ENCODE measurements at regions not wholly inside any gene's neighbourhood (a gene's known extent, or its start where the extent isn't known, plus 50 kb on each side); places are given as distances from the start of the nearest gene placed in this dataset.

DNA sequence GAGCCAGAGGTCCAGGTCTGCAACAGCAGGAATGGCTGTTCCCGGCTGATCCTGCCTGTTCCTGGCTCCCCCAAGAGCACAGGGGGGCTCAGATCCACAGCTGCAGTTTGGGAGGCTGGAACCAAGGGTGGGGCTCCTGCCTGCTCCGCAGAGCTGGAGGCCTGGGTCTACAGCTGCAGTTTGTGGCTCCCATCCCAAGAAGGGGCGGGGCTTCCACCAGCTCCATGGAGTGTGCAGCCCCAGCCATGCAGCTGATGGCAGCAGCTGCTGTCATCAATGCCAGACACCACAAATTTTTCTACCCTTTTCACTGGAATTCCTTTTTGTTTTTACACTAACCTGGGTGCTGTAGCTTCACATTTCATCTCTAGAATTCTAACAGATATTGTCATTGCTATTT, 135.4 kb upstream of the KIF2B start:
- Histone ChIP-seq H4K20me1 (ENCODE audit: insufficient read depth, low read length) (no peaks in the 10 kb centered on the region), H3K79me1 (ENCODE audit: low read depth in 1 of 2, low read length in 2 of 2) (no peaks in the 10 kb centered on the region), H3K36me3 (ENCODE audit: control insufficient read depth, insufficient read depth, low read length) (no peaks in the 10 kb centered on the region), H2AFZ (replicated peaks; ENCODE audit: low read length, poor library complexity) (no peak overlapping the region), H3K27ac (ENCODE audit: insufficient read depth, low read length) (no peak overlapping the region), H2BK5ac (ENCODE audit: low read depth, low read length, poor library complexity, severe bottlenecking) (no peak overlapping the region), H3K27me3 (ENCODE audit: control insufficient read depth, insufficient read depth, low read length) (no peaks in the 10 kb centered on the region), H3K14ac (replicated peaks; ENCODE audit: low read depth, low read length) (no peak overlapping the region), H3K4me3 (ENCODE audit: insufficient read depth, low read depth, low read length) (no peak overlapping the region), H3K56ac (ENCODE audit: extremely low read depth, insufficient read depth, low read length) (no peak overlapping the region), H2BK15ac (ENCODE audit: low read depth, low read length) (no peak overlapping the region), H3K9ac (ENCODE audit: low read depth, low read length) (no peak overlapping the region), H3K9me1 (ENCODE audit: insufficient read depth, low read length) (no peaks in the 10 kb centered on the region), H2AK9ac (replicated peaks; ENCODE audit: low read depth, low read length, poor library complexity) (no peak overlapping the region), H3K4me1 (ENCODE audit: control insufficient read depth, insufficient read depth, low read length) (no peaks in the 10 kb centered on the region), H2AK5ac (ENCODE audit: low read depth, low read length) (no peak overlapping the region), H3K4ac (ENCODE audit: low read depth, low read length) (no peak overlapping the region), H3K9me3 (ENCODE audit: control insufficient read depth, insufficient read depth, low read length) (peaks cover 5% of the 10 kb centered on the region; the same call in 1 of the 2 replicates), H3K18ac (ENCODE audit: low read depth, low read length) (no peak overlapping the region), H2BK20ac (ENCODE audit: low read depth, low read length) (no peak overlapping the region), H2BK120ac (ENCODE audit: low read depth, low read length) (no peak overlapping the region), H4K91ac (ENCODE audit: insufficient read depth, low read depth, low read length) (no peak overlapping the region), H4K5ac (ENCODE audit: low read depth, low read length) (no peak overlapping the region), H3K4me2 (ENCODE audit: low read depth, low read length) (no peak overlapping the region), H4K8ac (ENCODE audit: low read depth in 2 of 2, low read length in 2 of 2) (no peak overlapping the region), H3K23ac (ENCODE audit: low read depth, low read length) (no peak overlapping the region)
- DNase-seq (no peak), ATAC-seq (ENCODE audit: low read depth) (no peak)
- POLR2A ChIA-PET (ENCODE audit: unreplicated experiment): no interaction called here
- dilution Hi-C loops (cut with HindIII; ENCODE audit: low sequenced_read_pairs, unreplicated experiment): no loop called here
- CTCF ChIA-PET: interaction anchor here (0.6 kb wide), 1 partner anchor 407 kb away, joined by 3 read pairs; no protein-coding TSS in a partner anchor
- intact Hi-C loops (cut with micrococcal nuclease): no loop called here
- in situ Hi-C loops (cut with MboI; ENCODE audit: low sequenced_read_pairs): no loop called here
- BruUV-seq (replicated peaks): no TSS peak
- WGBS, 2 experiments (ENCODE audit: extremely low coverage in 2 of 2, insufficient read length in 1 of 2): no CpG with 5 or more reads among the region's 3 CpGs
- TF ChIP-seq, protein P1, sequence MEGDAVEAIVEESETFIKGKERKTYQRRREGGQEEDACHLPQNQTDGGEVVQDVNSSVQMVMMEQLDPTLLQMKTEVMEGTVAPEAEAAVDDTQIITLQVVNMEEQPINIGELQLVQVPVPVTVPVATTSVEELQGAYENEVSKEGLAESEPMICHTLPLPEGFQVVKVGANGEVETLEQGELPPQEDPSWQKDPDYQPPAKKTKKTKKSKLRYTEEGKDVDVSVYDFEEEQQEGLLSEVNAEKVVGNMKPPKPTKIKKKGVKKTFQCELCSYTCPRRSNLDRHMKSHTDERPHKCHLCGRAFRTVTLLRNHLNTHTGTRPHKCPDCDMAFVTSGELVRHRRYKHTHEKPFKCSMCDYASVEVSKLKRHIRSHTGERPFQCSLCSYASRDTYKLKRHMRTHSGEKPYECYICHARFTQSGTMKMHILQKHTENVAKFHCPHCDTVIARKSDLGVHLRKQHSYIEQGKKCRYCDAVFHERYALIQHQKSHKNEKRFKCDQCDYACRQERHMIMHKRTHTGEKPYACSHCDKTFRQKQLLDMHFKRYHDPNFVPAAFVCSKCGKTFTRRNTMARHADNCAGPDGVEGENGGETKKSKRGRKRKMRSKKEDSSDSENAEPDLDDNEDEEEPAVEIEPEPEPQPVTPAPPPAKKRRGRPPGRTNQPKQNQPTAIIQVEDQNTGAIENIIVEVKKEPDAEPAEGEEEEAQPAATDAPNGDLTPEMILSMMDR (conservative IDR thresholded peaks at IDR 0.05; ENCODE audit: low read depth, low read length): no peak
- TF ChIP-seq SMC3 (IDR thresholded peaks at IDR 0.05; ENCODE audit: low read depth, low read length) (no peak), RAD21 (IDR thresholded peaks at IDR 0.05; ENCODE audit: low read length) (no peak), MXI1 (IDR thresholded peaks at IDR 0.05; ENCODE audit: borderline replicate concordance, low read depth, low read length) (no peak), RCOR1 (IDR thresholded peaks at IDR 0.05; ENCODE audit: insufficient replicate concordance, low read length) (no peak), CHD1 (IDR thresholded peaks at IDR 0.05; ENCODE audit: low read depth, low read length) (no peak), BHLHE40 (IDR thresholded peaks at IDR 0.05; ENCODE audit: low read depth, low read length) (no peak), CEBPB (IDR thresholded peaks at IDR 0.05; ENCODE audit: low read depth, low read length) (no peak), POLR2A (IDR thresholded peaks at IDR 0.05; ENCODE audit: low read depth, low read length) (no peak), FOS (IDR thresholded peaks at IDR 0.05; ENCODE audit: low read depth, low read length) (no peak), MAZ (IDR thresholded peaks at IDR 0.05; ENCODE audit: borderline replicate concordance, low read depth, low read length) (no peak), NFE2L2 (IDR thresholded peaks at IDR 0.05; ENCODE audit: low read depth, low read length) (no peak), MAFK (IDR thresholded peaks at IDR 0.05; ENCODE audit: low read depth, low read length) (no peak), RFX5 (IDR thresholded peaks at IDR 0.05; ENCODE audit: low read depth, low read length) (no peak), ELK1 (IDR thresholded peaks at IDR 0.05; ENCODE audit: borderline replicate concordance, low read depth, low read length) (no peak)
- TF ChIP-seq, protein P2, sequence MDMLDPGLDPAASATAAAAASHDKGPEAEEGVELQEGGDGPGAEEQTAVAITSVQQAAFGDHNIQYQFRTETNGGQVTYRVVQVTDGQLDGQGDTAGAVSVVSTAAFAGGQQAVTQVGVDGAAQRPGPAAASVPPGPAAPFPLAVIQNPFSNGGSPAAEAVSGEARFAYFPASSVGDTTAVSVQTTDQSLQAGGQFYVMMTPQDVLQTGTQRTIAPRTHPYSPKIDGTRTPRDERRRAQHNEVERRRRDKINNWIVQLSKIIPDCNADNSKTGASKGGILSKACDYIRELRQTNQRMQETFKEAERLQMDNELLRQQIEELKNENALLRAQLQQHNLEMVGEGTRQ (IDR thresholded peaks at IDR 0.05; ENCODE audit: low read depth, low read length): no peak

Measured in IMR-90 (cell line).